ENCODE measurements at regions not wholly inside any gene's neighbourhood (a gene's known extent, or its start where the extent isn't known, plus 50 kb on each side); places are given as distances from the start of the nearest gene placed in this dataset.
A peak's percentile ranks its signal among the peaks of the same experiment; 100 is the strongest.

DNA sequence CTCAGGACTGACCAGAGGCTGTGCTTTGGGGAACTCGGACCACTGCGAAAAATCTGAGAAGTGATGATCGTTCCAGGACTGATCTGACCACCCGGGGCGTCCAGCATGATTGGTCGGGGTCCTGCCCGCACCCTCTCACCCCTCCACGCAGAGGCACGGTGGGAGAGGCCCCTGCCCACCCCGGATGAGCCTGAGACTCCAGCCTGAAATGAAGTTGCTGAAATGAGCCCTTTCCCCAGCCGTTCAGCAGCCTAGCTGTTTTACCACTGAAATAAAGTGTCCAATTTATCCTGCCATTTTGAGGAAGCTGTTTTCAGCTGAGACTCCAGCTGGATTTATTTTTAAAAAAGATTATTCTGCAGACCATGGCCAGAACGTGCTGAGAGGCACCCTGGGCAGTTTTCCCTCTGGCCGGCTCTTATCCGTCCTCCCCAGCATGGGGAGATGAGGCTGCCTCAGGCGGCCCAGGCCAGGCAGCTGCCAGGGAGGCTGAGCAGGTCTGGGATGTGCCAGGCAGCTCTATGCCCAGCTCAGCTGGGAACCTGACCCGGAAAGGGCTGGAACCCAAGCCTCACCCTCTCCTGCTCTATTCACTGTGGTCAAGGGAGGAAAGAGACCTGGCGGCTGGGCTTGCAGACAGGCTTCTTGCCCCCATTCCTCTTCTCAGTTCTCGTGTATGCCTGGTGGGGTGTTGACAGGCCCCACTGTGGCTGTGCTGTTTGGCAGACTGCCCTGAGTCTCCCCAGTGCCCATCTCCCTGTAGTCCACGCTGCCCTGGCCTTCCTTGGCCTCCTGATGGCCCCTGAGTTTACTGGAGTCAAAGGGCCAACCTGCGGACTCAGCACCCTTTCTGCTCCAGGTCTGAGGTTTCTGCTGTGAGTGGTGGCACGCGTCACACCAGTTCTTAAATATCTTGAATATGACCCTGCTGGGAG lies 161.0 kb upstream of the B3GAT1 start:
- DNase-seq (ENCODE audit: low spot score): peak; percentile 21

DNA sequence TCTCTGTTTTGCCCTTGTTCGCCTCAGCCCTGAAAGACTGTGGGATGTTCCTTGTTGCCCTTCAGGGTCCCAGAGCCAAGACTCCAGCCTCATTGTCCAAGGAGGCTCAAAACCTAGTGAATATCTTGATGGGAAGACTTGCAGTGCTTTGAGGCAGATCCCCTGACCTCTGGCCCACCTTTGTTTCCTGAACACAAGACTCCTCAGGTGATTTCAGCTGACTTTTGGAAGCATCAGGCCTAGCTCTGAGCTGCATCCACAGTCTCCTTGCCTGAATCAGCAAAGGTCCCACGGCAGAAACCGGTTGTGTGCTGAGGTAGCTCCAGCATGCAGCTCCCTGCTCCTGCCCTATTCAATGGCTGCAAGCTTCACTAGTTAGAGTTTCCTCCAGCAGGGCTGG lies 159.3 kb upstream of the B3GAT1 start:
- DNase-seq (ENCODE audit: low spot score) (peak; percentile 12), ATAC-seq (no peak)

More for the DNA sequence above, 161.0 kb upstream of the B3GAT1 start:
- no peak for ATAC-seq

DNA sequence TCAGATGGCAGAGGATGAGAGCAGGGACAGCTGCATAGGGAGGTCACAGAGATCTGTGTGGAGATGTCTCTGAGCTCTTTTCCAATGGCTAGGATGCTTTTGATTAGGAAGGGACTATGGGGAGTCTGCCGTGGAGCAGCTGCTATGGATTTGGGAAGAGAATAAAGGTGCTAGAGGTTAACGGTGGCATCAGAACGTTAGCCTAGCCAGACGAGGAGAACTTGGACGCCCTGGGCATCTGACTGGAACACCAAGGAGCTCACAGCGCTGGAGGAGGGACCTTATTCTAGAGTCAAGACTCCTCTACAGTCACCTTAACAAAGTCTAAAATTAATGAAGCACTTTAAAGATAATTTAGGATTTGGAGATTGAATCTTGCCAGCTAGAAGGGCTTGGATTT lies 157.2 kb upstream of the B3GAT1 start:
- ATAC-seq: no peak
- DNase-seq (ENCODE audit: low spot score): peak; percentile 8

DNA sequence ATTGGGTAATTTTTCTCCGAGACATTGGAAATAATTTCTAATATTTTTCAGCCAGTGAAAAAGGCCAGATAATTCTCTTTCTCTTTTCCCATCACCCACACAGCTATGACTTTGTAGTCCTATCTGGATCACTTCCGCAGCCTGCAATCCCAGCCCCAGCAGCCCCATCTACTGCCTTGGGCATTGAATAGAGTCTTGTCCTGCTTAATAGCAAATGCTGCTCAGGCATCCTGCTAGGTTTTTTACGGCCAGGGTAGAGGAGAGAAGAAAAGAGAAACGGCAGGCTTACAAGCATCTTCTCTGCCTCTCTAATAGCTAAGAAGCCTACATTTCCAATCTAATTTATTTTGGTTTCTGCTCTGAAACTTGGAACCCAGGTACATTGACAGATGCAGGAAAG lies 154.3 kb upstream of the B3GAT1 start:
- DNase-seq (ENCODE audit: low spot score): peak; percentile 4
- ATAC-seq: no peak

DNA sequence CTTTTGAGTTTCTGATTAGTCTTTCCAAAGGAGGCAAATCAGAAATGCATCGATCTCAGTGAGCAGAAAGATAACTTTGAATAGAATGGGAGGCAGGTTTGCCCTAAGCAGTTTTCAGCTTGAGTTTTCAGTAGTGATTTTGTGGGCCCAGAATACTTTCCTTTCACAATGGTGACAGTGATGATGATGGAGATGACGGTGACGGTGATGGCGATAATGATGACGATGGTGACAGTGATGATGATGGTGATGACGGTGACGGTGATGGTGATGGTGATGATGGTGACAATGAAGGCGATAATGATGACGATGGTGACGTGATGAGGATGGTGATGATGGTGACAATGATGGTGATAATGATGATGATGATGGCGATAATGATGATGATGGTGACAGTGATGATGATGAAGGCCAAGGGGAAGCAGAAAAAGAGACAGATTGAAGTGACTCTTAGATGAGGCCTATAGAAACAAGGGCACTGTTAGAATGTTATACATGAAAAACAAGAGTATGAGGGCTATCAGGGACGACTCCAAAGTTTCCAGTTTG lies 153.4 kb upstream of the B3GAT1 start:
- ATAC-seq: no peak
- DNase-seq (ENCODE audit: low spot score): peak; percentile 22

DNA sequence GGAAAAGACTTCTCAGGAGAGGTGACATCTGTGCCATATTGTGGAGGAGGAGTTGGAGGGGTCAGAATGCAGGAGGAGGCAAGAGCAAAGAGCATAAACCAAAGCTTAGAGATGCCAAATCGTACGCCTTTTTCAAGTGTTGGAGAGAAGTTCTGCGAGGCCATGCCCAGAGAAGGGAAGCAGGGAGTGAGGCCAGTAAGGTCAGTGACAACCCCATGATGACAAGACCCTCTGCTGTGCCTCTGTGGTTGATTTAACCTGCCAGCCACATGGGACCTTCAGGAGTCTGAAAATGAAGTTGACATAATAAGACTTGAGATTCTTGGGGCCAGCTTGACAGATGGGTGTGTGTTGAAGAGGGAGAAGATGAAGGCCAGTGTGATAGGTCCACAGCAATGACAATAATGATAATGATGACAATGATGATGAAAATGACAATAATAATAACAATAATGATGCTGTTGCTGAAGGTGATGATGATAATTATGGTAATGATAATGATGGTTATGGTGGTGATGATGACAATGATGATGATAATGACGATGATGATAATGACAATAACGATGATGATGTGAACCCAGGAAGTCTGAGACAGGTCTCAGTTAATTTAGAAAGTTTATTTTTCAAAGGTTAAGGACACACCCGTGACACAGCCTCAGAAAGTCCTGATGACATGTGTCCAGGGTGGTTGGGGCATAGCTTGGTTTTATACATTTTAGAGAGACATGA lies 152.6 kb upstream of the B3GAT1 start:
- ATAC-seq: no peak
- DNase-seq (ENCODE audit: low spot score): peak; percentile 10

DNA sequence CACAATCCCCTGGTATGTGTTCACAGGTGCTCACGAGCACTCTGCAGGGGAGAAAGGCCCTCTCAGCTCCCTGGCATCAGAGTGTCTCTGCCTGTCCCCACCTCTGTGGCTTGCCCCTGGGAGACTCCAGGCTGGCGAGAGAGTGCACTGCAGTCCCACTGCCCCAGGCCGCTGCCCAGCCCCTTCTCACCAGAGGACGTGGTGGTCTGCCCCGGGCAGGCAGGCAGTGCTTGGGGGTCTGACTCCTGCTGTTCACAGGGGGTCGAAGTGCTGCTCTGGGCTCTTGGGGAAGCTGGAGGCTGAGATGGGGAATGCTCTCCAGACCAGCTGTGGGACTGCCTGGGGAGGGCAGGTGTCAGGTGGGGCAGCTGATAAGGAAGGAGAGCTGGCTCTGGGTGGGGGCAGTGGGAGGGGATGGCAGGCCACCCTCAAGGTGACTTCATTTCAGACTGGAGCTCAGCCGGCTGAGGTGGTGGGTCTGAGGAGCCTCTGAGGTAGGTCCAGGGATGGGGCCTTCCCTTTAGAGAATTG lies 151.0 kb upstream of the B3GAT1 start:
- peak; percentile 35 for DNase-seq (ENCODE audit: low spot score)
- no peak for ATAC-seq

DNA sequence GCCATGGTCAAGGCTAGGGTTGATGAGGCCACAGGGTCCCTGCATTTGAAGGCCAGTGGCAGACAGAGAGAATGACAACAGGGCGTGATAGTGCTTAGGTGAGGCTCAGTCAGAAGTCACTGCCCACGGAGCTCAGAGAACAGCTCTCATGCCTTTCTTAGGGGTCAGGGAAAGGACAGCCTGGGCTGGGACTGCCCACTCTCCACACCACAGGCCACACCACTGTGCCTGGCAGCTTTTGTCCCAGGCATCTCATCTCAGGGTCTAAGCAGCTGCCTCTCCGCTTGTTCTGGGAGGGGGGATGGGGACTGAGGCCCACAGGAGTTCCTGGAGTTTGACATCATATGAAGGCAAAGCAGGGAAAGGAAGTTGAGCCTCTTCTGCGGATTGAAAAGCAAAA lies 150.2 kb upstream of the B3GAT1 start:
- ATAC-seq: no peak
- peak; percentile 12 for DNase-seq (ENCODE audit: low spot score)

DNA sequence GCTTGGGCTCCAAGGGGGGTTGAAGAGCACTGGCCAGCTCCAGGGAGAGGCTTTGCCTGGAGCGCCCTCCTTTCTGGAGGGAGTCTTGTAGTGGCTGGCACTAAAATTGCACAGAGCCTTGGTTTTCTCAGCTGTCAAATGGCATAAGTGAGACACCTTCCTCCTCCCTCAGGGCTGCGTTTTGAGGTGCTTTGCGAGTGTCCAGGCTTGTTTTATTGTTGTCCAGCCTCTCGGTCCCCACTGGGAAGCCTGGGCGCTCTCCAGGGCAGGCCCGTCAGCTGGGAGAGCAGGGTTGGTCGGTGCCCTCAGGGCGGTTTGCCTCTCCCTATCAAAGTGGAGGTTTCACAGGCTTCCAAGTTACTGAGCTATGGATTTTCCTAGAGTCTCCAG lies 149.3 kb upstream of the B3GAT1 start:
- peak; percentile 30 for DNase-seq (ENCODE audit: low spot score)

DNA sequence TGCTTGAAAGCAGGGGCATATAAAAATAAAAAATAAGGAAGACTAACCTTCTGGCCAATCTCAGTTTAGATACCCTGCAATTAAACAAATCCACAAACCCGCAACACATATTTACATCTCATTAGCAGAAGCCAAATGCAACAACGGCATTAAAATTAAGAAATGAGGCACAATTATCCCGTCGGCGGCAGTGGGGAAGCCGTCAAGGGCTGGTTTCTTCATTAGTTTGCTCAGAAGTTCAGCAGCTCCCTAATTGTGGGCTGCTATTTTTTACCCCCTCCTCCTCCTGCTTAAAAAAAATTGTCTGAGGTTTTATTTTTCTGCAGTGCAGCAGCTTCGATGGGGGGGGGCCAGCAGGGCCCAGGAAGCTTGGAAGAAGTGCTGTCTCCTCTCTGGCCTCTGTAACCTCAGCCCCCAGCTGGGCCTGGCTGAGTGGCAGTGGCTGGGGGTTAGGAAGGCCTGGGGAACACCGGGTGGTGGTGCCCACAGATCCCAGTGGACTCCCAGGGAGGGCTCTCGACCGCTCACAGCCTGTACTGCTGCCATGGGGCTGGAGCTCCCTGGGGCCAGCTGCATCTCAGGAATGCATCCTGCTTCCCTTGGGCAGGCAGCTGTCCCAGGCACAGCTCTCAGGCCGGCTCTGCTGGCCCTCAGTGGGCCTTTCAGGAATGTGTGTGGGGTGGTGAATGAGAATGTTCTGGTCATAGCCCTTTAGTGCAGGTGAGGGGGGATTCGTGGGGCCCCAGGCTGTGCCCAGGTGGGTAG lies 148.7 kb upstream of the B3GAT1 start:
- DNase-seq (ENCODE audit: low spot score): peak; percentile 18
- ATAC-seq: no peak

More for the DNA sequence above, 149.3 kb upstream of the B3GAT1 start:
- ATAC-seq: no peak

DNA sequence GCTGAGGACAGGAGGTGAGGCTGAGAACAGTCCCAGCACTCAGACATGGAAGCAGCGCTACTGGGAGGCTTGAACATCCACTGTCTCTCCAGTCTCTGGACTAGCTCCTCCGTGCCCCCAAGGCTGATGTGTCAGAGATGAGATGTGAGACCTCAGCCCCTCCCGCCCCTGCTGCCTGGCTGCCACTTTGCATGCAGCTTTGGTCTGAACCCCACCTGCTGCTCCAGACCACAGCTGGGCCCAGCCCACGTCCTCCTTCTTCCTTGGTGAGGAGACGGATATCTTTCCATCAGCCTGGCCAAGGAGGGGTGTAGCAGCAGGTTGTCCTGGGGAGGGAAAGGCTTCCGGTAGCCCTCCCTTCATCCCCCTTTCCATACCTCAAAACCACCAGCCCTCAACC lies 148.0 kb upstream of the B3GAT1 start:
- ATAC-seq (no peak), DNase-seq (ENCODE audit: low spot score) (peak; percentile 27)

DNA sequence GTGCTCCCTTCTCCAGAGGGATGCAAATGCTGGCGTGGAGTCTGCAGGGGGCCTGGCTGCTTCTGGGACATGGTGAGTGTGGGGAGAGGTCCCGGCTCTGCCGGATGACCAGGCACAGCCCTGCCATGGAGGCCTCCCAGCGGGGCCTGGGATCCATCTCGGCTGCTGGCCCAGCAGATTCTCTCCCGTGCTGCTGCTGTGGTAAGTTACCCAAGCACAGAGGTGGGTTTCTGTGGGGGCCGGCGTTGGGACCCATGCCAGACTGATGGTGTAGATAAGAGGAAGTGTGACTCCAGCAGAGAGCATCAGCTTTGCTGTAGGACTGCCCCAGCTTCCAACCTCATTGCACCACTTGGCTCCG lies 147.5 kb upstream of the B3GAT1 start:
- DNase-seq (ENCODE audit: low spot score) (peak; percentile 35), ATAC-seq (no peak)

DNA sequence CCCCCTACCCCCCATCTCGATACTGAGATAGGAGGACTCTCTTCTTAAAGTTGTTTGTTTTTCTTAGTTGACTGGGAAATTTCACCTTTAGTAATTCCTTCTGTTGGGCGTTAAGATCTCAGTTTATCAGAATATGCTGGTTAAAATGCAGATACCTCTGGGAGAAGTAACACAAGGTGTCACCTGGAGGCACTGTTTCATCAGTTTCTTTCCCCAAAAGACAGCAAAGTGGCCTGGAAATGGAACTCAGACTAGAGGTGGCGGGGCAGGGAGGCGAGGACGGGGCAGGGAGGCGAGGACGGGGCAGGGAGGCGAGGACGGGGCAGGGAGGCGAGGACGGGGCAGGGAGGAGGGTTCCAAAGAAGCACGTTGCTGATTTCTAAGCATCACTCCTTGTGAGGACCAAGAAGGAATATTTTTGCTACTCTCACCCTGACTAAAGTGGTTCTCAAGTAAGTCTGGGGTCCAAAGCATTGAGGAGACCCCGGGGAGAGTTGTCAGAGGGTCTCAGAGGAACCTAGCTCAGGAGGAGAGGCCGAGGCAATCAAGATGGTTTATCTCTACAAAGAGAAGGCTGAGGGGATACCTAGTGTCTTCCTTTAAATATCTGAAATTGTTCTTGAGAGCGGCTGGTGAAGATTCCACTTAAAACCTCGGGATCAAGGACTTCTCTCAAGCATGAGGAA lies 147.0 kb upstream of the B3GAT1 start:
- ATAC-seq (no peak), DNase-seq (ENCODE audit: low spot score) (peak; percentile 5)

DNA sequence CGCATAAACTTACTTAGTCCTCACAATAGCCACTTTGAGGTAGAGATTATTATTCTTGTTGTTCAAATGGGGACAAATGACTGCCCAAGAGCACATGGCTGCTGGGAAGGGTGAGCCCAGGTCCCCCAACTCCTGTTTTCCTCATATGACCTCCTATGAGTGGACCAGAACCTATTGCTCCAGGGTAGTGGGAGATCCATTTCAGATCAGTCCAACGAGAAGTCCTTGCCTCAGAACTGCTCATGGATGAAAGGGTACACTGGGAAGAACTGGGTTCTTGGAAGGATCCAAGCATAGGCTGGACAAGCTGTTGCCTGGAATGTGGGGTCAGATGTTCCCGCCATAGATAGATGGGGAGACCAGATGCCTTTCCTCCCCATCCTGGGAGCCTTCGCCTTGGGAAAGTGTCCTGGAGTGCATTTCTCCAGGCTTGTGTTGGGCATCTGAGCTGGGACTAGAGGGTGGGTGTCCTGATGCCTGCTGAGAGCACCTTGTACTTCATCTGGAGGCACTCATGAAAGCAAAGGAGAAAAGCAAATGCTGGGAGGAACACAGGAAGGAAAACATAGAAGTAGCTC lies 146.3 kb upstream of the B3GAT1 start:
- DNase-seq (ENCODE audit: low spot score): peak; percentile 19
- ATAC-seq: no peak

DNA sequence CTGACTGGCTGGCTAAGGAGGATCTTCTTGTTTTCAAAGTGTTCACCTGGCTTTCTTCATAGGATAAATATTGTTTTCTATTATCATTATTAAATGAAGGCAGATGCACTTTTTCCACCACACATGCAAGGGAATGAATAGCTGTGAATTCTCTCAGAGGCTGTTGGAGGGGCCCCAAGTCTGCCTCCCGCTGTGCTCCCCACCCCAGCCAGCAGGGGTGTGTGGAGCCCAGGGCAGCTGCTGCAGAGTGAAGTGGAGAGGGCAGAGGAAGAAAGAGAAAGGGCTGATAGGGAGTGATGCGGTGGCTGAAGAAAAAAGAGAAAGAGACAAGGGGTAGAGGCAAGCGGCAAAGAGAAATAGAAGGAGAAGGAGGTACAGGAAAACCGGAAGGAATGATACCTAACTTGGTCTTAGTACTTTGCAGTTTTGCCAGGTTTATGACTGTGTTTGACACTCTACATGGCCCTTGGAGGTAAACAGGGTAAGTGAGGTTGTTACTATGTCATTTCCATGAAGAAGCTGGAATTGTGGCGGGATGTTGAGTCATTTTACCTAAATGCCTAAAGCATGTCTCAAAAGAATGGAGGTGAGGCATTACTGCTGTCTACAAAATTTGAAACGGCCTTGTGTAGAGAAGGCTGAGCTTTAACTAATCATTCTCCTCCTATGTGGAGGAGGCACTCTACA lies 145.7 kb upstream of the B3GAT1 start:
- ATAC-seq (no peak), DNase-seq (ENCODE audit: low spot score) (peak; percentile 11)

DNA sequence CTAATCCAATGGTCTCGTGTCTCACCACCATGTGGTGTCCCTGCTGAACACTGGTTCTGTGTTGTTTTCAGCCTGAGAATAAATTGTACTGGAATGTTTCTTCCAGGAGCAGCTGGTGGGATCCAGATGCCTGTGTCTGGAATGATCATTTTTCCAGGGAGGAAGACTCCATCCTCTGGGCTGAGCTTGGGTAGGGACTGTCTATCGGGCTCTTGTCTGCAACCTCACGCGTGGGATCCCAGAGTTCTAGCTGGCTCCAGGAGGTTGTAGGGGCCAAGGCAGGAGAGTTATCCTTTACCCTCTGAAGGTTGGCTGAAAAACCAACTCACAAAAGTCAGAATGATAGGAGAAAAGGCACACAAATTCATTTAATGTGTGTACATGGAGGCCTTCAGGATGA lies 144.1 kb upstream of the B3GAT1 start:
- DNase-seq (ENCODE audit: low spot score) (peak; percentile 15), ATAC-seq (no peak)

DNA sequence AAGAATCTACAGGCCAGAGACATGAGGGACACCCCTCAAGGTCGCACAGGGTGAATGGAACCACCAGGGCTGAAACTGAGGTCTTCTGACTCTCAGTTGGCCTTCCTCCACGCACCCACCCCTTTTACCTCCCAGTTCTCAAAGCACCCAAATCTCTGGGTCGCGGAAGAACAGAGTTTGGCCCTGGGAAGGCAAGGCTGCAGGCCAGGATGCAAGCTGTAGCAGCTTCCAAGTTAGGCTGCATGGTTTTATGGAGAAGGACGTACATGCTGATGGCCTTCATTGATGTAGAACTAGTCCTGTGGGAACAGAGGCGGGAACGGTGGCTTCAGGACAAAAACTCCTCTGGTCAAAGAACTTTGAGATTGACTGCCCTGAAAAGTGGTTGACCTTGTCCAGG lies 143.5 kb upstream of the B3GAT1 start:
- peak; percentile 16 for DNase-seq (ENCODE audit: low spot score)
- ATAC-seq: no peak

DNA sequence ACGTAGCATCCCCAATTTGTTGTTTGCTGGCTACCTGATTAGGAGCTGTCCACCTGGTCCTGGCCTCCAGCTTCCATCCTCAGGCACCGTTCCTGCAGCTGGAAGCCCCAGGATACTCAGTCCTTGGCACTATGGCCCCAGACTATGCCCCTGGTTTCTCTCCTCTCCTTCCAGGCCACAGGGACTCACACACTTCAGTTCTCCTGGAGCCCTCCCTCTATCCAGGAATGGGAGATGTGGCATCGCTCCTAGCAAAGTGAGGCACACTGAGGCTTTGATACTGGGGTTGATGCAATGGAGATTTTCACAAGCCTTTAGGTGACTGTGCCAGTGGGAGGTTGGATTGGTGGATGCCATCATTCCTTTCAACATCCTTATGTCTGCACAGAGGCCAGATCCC lies 142.8 kb upstream of the B3GAT1 start:
- no peak for ATAC-seq
- DNase-seq (ENCODE audit: low spot score): peak; percentile 19

DNA sequence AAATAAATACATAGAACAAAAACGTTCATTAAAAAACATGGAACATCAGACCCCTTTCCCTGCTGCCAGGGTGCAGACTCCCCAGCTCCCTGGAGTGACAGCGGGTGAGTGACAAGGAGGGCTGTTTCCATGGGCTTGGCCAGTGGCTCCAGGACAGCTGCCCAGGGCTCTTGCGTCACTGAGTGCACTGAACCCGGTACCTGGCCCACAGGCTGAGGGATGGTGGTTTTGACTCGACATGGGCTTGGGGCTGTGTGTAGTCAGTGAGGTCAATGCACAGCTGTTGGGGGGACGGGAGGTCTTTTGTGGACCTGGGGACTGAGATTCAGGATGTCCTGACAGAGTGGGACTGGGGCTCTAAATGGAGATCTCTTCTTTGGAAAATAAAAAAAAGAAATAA lies 142.1 kb upstream of the B3GAT1 start:
- ATAC-seq (peak; percentile 98), DNase-seq (ENCODE audit: low spot score) (peak; percentile 66)

All from left lobe of liver (tissue), 2 donors.